Cardiac septum (tissue), 1 donor: ENCODE measurements at regions not wholly inside any gene's neighbourhood (a gene's known extent, or its start where the extent isn't known, plus 50 kb on each side); places are given as distances from the start of the nearest gene placed in this dataset.

Experiments used
- DNase-seq: peaks from one replicate; pipeline ENCODE4 v3.0.0-alpha.2; 2020; ENCODE audit warnings: low spot score
- intact Hi-C: fragments of 100-400 bp; cut with DNase I; formaldehyde crosslinking; loops from one replicate; pipeline ENCODE4 v1.14.0; 2022
- donor health status: DM: no; HTN: no; CAD: no.

GRCh38 chr3:36229496-36229895 is 150.8 kb upstream of the STAC start:
- no peak for DNase-seq
- intact Hi-C loops, result no loop called here

GRCh38 chr3:36232797-36233489 is 147.4 kb upstream of the STAC start:
- intact Hi-C loops, result no loop called here
- no peak for DNase-seq

- intact Hi-C loops, result no loop called here
- DNase-seq, result no peak
These were observed 135.6 kb upstream of the STAC start for GRCh38 chr3:36244728-36245127.

- no peak for DNase-seq
- intact Hi-C loops, result no loop called here
These were observed 131.9 kb upstream of the STAC start for GRCh38 chr3:36248374-36248773.

GRCh38 chr3:36250191-36250590 is 130.1 kb upstream of the STAC start:
- DNase-seq, result no peak
- intact Hi-C loops, result no loop called here

- intact Hi-C loops, result no loop called here
- no peak for DNase-seq
These were observed 123.0 kb upstream of the STAC start for GRCh38 chr3:36257158-36257852.

GRCh38 chr3:36258421-36258820 is 121.9 kb upstream of the STAC start:
- DNase-seq, result no peak
- intact Hi-C loops, result no loop called here

- intact Hi-C loops, result no loop called here
These were observed 120.7 kb upstream of the STAC start for GRCh38 chr3:36259580-36259979.

GRCh38 chr3:36269274-36269673 is 111.0 kb upstream of the STAC start:
- DNase-seq, result no peak
- intact Hi-C loops, result no loop called here

More at GRCh38 chr3:36259580-36259979, 120.7 kb upstream of the STAC start:
- DNase-seq, result no peak

GRCh38 chr3:36282766-36283165 is 97.5 kb upstream of the STAC start:
- intact Hi-C loops, result no loop called here
- DNase-seq, result no peak

GRCh38 chr3:36295296-36295695 is 85.0 kb upstream of the STAC start:
- no peak for DNase-seq
- intact Hi-C loops, result no loop called here

- intact Hi-C loops, result no loop called here
- no peak for DNase-seq
These were observed 83.1 kb upstream of the STAC start for GRCh38 chr3:36297195-36297594.

GRCh38 chr3:36298188-36298587 is 82.1 kb upstream of the STAC start:
- intact Hi-C loops, result no loop called here
- no peak for DNase-seq

- intact Hi-C loops, result no loop called here
- DNase-seq, result no peak
These were observed 78.2 kb upstream of the STAC start for GRCh38 chr3:36302158-36302509.

- intact Hi-C loops, result no loop called here
- no peak for DNase-seq
These were observed 77.7 kb upstream of the STAC start for GRCh38 chr3:36302626-36303025.

GRCh38 chr3:36303286-36303685 is 77.0 kb upstream of the STAC start:
- DNase-seq, result no peak
- intact Hi-C loops, result no loop called here

GRCh38 chr3:36305929-36306520 is 74.3 kb upstream of the STAC start:
- intact Hi-C loops, result no loop called here

GRCh38 chr3:36309092-36309491 is 71.2 kb upstream of the STAC start:
- DNase-seq, result no peak
- intact Hi-C loops, result no loop called here

More at GRCh38 chr3:36305929-36306520, 74.3 kb upstream of the STAC start:
- no peak for DNase-seq

- intact Hi-C loops, result no loop called here
- DNase-seq, result no peak
These were observed 68.0 kb upstream of the STAC start for GRCh38 chr3:36312351-36312750.

- intact Hi-C loops, result no loop called here
- no peak for DNase-seq
These were observed 62.4 kb upstream of the STAC start for GRCh38 chr3:36317915-36318314.

- intact Hi-C loops, result no loop called here
- no peak for DNase-seq
These were observed 61.6 kb upstream of the STAC start for GRCh38 chr3:36318621-36319200.
